ENCODE measurements at regions not wholly inside any gene's neighbourhood (a gene's known extent, or its start where the extent isn't known, plus 50 kb on each side); places are given as distances from the start of the nearest gene placed in this dataset.
"Not testable (repeated sequence)": the region's sequence is repeated elsewhere in the genome, so short reads cannot be mapped to it uniquely, and the experiment has no call there.

DNA sequence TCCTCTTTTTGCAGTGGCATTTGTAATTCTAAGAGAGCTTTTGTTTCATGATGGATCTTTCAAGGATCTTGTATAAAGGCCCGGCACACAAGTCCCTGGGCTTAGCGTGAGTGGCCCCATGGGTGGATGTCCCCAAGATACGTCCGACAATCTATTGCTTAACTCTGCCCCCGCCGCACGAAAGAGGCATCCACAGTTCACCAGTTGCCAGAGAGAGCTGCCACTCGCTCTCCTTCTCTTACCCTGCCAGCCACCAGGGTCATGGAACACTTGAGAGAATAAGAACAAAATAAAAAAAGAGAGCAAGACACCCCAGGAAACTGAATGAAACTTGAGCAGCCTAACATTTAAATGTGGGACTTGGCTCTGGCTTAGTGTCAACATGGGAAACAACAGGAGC is 92.3 kb downstream of the CTAGE1 start:
- DNase-seq, result no peak

DNA sequence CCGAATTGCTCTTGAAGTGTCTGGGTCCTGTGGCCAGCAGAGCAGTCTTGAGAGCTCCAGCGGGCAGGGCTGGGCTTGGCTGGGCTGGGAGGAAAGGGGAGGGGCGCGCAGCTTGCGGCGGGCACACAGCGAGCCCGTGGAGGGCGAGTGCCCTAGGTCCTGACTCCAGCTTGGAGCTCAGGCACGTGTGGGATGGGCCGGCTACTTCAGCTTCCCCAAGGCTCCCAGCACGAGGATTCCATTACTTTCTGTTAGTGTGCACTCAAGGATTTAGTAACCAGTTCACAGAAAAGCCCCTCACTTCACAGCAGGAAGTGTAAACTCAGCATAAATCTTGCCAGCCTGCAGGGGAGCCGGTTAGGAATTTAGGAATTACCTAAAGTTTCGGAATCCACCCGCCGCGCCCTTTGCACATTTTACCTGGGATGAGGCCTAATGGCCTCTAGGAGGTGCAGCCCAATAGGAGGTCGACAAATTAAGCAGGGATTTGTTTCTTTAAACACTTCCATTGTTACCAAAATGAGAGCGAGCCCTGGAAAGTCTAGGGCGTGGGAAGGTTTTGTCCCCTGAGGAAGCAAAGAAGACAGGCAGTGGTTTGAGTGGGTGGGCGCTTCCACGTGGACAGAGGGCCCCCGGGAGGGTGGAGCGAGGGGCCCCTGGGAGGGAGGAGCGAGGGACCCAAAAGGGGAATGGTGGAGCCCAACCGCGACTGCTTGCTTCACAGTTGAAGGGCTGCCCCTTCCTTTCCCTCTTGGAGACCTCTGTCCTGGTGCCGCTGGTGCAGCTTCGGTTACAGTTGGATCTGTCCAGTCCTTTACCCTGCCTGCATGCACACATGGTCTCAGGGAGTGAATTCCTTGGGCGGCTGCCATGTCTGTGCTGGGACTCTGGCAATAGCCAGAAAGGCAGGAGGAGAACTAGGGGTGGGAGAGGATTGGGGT is 93.3 kb downstream of the CTAGE1 start:
- no peak for DNase-seq

DNA sequence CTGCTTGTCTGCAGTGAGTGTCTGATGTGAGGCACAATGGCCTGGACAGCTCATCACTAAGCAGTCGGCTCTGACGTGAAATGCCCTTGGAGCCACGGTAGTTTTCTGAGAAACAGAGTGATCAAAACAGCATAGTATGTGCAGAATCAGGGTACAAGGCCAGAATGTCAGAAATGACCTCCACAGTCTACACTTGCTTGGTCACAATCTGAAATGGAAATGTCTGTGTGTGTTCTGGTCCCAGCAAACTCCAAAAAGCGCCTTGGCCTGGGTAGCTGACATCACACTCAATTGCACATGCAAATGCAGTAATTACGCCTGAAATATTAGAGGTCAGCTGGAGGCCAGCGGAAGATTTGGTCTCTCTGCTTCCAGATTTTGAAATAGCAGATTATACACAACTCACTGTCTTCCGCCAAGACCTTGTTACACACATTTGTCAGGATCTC is 95.4 kb downstream of the CTAGE1 start:
- DNase-seq, result no peak

DNA sequence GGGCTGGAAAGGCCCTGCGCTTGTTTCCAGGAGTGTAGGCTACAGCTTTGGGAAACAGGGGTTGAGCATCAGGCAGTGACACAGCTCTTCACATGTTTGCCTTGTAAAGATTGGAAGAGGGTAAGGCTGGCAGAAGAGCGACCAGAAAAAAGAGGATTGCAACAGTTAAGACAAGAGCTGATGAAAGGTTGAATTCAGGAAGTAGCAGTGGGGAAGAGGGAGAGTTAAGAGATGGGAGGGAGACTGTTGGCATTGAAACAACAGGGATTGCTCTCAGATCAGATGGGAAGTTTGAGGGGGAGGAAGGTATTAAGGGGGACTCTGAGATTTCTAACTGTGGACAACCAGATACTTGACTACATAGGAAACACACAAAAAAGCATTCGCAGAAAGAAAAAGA is 96.9 kb downstream of the CTAGE1 start:
- DNase-seq, result no peak

DNA sequence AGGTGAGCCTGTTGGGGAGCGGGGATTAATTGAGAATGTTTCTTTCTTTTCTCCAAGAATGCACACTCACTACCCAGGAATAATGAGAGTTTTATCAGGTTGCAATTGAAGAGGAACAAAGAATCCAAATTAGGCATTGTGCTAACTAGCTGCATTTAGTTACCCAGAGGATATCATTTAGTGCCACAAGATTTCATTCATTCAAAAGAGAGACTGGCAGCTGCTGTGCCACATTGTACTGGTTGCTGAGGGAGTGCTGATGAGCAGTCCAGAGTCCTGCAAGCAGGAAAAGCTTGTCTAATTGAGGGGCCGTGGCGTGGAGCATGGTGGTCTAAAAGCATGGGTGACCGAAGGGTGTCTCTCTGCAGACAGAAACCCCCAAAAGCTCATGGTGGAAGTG is 97.6 kb downstream of the CTAGE1 start:
- no peak for DNase-seq

DNA sequence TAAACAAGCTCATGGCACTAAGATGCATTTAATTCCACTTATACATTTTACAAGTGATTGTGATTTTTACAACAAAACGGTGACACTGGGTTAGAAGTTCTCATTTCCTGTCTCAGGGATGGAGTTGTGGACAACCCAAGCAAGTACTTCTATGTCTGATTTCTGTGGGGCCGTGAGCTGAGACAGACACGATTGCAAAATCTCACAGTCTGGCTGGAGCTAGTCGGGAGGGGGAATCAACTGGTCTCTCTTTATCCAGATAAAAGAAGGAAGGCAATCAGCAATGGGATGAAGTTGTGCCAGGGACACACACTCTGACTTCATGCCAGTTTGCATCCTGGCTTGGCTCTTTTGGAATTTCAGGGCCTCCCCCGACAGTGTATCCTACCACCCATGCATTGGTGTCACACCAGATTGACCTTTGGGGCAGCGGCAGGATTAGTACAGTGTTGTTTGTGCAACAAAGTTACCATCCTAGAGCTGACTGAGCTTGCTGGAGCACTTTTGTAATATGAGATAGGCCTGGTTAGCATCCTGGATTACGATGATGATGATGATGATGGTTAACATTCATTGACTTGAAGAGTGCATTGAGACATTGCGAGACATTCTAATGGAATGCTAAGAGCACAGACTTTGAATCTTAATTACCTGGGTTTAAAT is 98.8 kb downstream of the CTAGE1 start:
- DNase-seq, result no peak

DNA sequence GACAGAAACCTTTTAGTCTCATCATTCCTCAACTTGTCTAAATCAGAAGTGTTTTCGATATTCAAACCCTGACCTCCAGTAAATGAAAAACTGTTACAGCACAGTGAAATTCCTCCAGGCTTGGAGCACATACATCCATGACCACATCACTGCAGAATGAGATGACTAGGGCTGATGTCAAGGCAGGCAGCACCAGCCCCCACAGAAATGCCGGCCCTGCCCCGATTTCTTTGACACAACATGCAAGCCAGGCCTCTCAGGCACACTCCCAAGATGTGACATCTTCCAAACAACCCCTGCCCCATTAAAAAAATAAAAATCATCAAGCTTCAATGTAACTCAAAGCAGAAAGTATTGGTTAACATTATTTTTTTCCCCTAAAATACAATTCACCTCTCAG is 103.3 kb downstream of the CTAGE1 start:
- DNase-seq, result no peak

DNA sequence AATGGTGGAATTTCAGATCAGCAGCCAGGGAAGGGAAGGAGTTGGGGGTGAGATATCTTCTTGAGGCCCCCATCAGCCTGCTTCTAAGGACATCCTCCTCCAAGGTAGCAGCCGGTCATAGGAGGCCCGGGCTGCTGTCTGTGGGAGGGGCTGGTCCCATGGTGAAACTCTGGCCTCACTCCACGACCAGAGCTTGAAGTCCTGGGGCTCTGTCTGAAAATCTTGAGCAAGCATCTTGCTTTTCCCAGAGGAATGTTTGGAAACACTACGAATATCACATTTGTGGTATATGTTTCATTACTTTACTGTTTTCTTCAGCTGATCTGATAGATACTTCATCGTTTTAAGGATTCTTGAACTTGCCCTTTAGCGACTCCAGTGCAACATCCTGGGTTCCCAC is 103.7 kb downstream of the CTAGE1 start:
- no peak for DNase-seq

DNA sequence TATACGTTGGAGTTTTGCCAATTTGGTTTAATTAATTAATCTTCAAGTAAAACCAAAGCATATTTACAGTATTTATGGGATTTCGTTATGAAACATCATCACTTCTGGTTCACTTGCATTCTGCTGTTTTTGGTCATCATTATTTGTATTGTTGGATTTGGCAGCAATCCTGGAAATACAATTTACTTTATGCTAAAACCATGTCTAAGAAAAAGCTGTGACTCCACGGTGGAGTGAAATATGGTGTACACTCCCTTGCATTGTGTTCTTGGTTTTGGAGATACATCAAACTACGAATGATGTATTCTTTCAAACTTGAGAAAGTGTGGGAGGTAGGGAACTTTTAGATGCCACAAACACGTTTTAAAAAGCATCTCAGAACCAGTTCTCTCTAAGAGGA is 106.4 kb downstream of the CTAGE1 start:
- no peak for DNase-seq

DNA sequence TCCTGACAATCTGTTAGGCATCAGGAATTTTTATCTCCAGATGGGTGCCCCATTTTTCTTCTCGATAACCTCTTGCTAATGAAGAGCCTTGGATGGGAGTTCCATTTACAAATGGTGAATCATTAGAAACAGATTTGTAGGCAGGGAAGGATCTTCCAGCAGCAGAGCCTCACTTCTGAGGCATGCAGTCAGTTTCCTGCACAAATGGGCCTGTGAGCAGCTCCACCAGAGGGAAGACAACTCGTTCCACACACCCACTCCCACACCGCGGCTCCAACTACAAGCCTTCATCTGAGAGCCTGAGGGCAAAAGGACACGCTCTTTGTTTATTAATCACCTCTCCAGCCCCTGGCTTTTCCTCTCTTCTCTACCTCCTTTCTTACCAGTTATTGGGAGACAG is 108.5 kb downstream of the CTAGE1 start:
- no peak for DNase-seq

DNA sequence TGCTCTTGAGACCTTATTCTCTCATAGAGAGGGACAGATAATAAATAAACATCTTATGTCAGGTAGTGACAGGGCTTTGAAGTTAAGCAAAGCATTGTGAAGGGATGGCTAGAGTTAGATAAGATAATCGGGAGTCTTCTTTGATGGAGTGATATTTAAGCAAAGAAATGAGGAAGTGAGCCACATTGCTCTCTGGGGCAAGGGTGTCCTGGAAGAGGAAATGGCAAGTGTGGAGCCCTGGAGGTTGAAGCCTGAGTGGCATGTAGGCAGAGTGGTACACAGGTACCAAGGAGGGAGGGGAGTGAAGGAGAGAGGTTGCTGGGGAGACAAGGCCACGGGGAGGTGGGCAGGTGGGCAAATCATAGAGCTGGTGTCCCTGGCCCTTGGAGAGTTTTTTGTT is 110.2 kb downstream of the CTAGE1 start:
- DNase-seq, result no peak

DNA sequence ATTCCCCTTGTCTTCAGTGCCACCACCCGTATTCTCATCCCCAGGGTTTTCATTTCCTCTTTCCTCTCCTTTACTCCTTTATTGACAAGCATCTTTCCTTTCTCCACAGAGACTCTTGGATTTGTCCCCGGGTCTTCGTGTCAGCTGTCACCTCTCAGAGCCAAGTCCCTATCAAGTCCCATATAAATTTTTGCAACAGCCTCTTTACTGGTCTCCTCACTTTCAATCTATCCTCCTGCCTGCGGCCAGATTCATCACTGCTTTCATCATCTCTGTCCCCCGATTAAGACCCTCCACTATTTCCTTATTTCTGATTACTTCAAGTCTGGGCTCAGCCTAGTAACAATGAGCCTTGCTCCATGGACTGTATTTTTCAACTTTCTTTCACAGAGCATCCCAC is 113.8 kb downstream of the CTAGE1 start:
- DNase-seq, result no peak

DNA sequence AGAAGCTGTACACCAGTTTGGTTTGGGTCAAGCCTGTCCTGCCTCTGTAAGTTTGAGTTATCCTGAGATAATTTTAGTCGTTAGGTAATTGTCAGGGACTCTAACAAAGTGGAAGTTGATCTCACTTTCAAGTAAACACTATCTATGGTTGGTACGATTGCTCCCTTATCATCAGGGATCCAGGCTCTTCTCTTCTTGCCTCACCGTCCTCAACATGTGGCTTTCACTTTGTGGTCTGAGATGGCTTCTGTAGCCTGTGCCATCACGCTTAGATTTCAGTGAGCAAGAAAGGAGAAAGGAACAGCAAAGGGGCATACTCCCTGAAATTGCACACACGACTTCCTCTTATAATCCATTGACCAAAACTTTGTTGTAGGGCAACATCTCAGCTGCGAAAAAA is 115.6 kb downstream of the CTAGE1 start:
- DNase-seq, result no peak

DNA sequence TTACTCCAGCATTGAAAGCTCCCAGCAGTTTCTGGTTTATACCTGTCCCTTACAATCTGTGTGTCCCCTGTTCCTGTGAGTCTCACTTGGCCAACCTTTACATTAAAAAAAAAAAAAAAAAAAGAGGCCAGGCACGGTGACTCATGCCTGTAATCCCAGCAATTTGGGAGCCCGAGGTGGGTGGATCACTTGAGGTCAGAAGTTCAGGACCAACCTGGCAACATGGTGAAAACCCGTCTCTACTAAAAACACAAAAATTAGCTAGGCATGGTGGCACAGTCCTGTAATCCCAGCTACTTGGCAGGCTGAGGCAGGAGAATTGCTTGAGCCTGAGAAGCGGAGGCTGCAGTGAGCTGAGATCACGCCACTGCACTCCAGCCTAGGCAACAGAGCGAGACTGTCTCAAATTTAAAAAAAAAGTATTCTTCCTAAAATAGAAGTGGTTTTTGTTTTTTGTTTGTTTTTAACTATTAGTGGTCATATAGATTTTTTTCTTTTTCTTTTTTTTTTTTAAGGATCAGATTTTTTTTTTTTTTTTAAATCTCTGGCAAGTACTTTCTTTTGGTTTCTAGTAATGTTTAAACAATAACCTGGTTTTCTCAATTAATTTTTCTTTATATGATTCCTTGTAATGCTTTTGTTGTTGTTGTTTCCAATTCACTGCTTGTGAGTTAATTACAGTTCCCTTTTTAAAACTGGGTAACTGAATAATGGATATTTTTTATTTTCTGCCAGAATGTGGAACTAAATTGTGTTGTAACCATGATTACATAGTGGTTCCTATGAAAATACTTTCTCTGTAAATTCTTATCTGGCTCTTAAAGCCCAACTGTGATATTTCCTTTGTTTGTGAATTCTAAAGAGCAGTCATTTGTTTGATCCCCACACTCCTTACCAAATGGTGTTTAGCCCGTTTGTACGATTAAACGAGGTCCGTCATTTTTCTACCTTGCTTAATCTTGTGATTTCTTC is 116.8 kb downstream of the CTAGE1 start:
- no peak for DNase-seq

DNA sequence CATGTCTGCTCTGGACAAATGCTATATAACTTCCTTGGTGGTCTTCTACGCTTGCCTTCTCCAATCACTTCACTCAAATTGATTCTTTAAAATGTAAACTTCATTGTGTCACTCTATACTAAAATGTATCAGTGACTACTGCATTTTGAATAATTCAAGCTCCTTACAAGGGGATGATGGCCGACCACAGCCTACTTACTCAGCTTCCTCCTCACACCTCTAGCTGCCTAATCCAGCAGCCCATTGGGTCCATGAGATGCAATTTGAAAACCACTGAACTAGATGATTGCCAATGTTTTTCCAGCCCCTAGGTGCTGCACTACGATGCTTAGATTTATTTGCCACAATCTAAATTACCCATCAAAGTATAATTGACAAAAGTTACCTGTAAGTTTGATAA is 120.7 kb downstream of the CTAGE1 start:
- DNase-seq, result no peak

DNA sequence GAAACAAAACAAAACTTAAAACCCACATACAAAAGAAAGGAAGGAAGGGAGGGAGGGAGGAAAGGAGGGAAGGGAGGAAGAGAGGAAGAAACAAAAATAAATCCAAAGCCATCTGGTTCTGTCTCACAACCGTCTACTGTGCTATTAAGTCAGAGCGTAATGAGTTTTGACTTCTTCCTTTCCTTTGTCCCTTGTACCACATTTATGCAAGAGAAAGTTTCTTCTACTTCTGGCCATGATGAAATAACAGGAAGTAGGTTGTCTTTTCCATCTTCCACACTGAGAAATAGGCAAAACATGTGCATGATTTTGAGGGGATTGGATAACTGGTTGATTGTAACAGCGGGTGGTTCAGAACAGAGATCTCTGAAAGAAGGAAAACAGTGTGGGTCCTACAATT is 121.4 kb downstream of the CTAGE1 start:
- DNase-seq, result no peak

DNA sequence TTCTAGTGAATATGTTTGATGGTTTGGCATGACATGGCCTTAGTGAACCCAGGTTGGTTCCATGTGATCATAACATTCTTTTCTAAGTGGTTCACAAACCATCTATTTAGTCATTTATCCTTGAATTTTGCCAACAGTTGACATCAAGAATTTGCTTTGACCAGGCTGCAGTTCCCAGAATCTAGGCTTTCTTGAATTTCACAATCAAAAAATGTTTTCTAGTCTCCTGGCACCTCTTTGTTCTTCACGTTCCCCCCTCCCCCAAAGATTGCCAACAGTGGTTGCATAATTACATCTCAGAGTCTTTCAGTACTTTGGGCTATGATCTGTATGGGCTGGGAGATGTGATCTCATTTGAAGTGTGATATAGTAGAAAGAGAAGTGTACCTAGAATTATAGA is 124.0 kb downstream of the GATA6 start:
- DNase-seq, result no peak

DNA sequence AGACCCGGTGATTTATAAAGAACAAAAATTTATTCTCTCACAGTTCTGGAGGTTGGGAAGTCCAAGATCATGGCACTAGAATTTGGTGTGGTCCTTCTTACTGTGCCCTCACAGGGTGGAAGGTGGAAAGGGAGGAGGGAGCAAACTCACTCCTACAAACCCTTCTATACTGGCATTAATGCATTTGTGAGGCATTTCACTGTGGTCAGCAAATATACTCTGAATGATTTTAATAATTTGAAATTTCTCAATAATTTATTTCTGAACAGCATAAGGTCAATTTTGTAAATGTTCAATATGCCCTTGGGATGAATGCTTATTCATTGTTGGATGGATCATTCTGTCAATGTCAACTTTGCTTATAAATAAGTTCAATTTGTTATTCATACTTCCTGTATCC is 120.6 kb downstream of the GATA6 start:
- DNase-seq, result no peak

DNA sequence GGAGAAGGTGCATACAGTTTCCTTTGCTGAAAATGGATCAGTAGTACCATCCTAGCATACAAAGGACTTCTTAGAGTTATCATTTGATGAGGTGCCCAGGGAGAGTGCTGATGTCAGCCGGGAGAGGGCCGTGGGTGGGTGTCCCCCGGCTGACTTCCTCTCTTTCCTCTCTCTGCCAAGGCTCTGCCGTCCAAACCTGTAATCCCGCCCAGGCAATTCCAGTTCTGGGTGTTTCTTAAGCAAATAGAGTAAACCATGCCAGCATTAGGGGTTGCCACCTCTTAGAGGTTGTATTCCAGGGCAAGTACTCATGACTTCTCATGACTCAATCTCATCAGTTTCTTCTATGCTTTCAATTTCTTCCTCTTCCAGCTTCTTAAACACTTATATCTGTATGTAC is 117.2 kb downstream of the GATA6 start:
- no peak for DNase-seq

DNA sequence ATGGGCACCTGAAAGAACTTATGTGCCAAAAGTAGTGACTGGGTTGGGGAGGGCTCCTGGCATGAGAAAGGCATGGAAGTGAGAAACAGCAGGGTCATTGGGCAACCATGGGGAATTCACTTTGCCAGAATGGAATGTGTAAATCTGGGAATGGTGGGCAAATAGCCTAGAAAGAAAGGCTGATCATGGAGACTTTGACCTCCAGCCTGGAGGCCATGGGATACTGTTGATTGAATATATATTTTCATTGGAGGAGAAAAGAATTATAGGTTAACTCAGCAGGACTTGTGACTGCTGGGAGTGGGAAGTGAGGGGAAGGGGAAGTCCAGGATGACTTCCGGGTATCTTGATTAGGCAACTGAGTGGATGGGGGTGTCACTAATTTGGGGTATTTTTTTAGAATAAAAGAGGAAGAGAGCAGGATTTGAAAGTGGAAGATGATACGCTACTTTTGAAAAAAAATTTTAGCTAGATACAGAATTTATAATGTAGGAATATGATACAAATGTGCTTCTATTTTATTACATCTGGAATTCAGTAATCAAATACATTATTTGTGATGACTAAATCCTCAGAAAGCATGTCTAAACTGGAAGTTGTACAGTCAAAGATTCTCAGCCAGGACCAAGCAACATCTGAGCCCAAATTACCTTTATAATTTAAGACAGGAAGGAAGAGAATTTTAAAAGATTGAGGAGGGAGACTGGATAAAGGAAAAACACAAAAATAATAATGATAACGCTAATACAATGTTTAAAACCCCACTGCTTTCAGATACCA is 116.2 kb downstream of the GATA6 start:
- no peak for DNase-seq

DNA sequence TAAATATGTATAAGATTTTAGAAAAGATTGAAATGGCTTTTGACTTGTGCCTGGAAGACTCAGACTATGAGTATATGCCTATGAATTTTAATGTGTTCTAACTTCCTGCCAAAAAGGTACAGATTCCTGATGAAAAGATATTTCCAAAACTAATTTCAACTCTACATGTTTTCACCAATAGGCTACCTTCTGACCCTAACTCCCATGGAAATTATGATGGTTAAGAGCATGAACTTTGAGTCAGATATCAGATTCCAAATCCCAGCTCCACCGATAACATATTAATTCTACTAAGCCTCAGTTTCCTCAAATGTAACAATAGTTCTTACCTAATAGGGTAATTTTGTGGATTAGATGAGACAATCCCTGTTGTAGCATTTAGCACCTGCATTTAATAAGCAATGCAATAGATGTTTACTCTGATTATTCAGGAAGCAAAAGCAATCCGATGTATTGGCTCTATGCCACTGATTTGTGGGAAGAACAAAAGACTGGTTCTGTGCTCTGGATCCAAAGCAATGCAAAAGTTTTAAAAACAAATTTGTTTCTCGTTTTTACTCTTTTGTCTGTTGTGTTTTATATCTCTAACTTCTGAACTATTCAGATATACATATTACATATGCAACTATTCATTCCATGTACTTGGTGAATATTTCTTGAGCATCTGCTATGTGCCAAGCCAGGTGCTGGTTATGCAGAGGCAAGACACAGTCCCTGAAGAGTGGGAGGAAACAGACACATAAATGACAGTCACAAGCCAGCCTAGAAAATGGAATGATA is 115.4 kb downstream of the GATA6 start:
- DNase-seq, result no peak

DNA sequence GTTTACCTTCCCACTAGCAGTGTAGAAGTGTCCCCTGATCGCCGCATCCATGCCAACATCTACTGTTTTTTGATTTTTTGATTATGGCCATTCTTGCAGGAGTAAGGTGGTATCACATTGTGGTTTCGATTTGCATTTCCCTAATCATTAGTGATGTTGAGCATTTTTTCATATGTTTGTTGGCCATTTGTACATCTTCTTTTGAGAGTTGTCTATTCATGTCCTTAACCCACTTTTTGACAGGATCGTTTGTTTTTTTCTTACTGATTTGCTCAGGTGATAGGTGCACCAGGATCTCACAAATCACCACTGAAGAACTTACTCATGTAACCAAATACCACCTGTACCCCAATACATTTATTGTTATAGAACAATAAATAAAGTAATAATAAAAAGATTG is 114.5 kb downstream of the GATA6 start:
- DNase-seq, result not testable (repeated sequence)
